ENCODE measurements at regions not wholly inside any gene's neighbourhood (a gene's known extent, or its start where the extent isn't known, plus 50 kb on each side); places are given as distances from the start of the nearest gene placed in this dataset.

DNA sequence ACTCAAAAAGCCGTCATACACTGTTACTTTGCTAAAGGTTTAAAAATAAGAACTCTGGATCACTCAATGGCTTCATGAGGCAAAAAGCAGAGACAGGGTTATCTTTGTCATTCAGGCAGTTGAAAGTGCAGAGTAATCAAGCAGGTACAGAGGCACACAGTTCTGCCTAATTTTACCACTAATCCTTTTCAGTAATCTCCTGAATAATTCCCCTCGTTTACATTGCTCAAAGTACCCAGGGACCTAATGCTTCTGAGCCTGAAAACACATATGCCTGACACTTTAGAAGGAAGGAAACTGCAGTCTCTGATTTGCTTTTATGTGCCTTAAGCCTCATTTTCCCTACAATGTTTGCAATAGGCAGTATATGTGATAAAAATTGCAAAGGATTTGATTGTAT, 71.4 kb upstream of the TRAM1L1 start:
- H3K9me3 ChIP-seq (ENCODE audit: control insufficient read depth, low read length) = no peaks in the 10 kb centered on the region
- no peaks in the 10 kb centered on the region for H3K27me3 Mint-ChIP-seq (ENCODE audit: insufficient read depth)
- no peak for DNase-seq
- no peak overlapping the region for H3K4me3 Mint-ChIP-seq
- H3K4me1 ChIP-seq (ENCODE audit: control insufficient read depth, insufficient read depth, low read length) = no peaks in the 10 kb centered on the region
- no peaks in the 10 kb centered on the region for H3K36me3 Mint-ChIP-seq (ENCODE audit: low read depth)
- no peak overlapping the region for H3K27ac ChIP-seq (ENCODE audit: low read depth, low read length)
- no peaks in the 10 kb centered on the region for H3K36me3 ChIP-seq (ENCODE audit: control insufficient read depth, insufficient read depth, low read length)
- H3K27me3 ChIP-seq (ENCODE audit: control insufficient read depth, insufficient read depth, low read length, poor library complexity, severe bottlenecking) = no peaks in the 10 kb centered on the region
- TF ChIP-seq, protein P1, sequence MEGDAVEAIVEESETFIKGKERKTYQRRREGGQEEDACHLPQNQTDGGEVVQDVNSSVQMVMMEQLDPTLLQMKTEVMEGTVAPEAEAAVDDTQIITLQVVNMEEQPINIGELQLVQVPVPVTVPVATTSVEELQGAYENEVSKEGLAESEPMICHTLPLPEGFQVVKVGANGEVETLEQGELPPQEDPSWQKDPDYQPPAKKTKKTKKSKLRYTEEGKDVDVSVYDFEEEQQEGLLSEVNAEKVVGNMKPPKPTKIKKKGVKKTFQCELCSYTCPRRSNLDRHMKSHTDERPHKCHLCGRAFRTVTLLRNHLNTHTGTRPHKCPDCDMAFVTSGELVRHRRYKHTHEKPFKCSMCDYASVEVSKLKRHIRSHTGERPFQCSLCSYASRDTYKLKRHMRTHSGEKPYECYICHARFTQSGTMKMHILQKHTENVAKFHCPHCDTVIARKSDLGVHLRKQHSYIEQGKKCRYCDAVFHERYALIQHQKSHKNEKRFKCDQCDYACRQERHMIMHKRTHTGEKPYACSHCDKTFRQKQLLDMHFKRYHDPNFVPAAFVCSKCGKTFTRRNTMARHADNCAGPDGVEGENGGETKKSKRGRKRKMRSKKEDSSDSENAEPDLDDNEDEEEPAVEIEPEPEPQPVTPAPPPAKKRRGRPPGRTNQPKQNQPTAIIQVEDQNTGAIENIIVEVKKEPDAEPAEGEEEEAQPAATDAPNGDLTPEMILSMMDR (conservative IDR thresholded peaks at IDR 0.05) = no peak
- no peak overlapping the region for H3K9ac ChIP-seq (ENCODE audit: extremely low read depth, low read length, poor library complexity, severe bottlenecking)
- no peak overlapping the region for H3K4me3 ChIP-seq (ENCODE audit: low read length)
- H3K27ac Mint-ChIP-seq = no peak overlapping the region
- peaks cover 6% of the 10 kb centered on the region for H3K9me3 Mint-ChIP-seq
- H3K4me1 Mint-ChIP-seq = peaks cover 7% of the 10 kb centered on the region
- 53 to 100% methylated on average over 1 to 2 of the region's 2 CpGs for WGBS, 2 experiments (ENCODE audit: insufficient coverage in 1 of 2, insufficient read length in 1 of 2)

DNA sequence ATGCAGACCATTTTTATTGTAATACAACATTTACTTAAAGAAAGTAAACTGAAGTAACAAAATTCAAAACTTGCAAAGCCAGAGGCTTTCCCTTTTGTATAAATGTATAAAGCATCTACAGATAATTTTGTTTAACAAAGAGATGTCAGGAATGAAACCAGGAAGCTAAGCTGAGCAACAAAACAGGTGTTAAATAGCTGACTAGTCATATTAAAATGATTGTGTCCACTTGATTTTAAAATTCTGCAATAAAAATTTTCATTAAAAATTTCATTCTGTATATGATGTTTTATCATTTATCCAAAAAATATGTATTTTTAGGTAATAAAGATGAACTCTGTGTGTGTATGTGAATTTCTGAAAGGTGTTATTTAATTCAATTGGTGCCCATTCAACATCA, 72.0 kb upstream of the TRAM1L1 start:
- Mint-ChIP-seq H3K9me3 (peaks cover under 1% of the 10 kb centered on the region), H3K4me3 (no peak overlapping the region), H3K36me3 (ENCODE audit: low read depth) (no peaks in the 10 kb centered on the region), H3K27ac (no peak overlapping the region), H3K4me1 (peaks cover 7% of the 10 kb centered on the region), H3K27me3 (ENCODE audit: insufficient read depth) (no peaks in the 10 kb centered on the region)
- Histone ChIP-seq H3K27me3 (ENCODE audit: control insufficient read depth, insufficient read depth, low read length, poor library complexity, severe bottlenecking) (no peaks in the 10 kb centered on the region), H3K9me3 (ENCODE audit: control insufficient read depth, low read length) (no peaks in the 10 kb centered on the region), H3K36me3 (ENCODE audit: control insufficient read depth, insufficient read depth, low read length) (no peaks in the 10 kb centered on the region), H3K9ac (ENCODE audit: extremely low read depth, low read length, poor library complexity, severe bottlenecking) (no peak overlapping the region), H3K27ac (ENCODE audit: low read depth, low read length) (no peak overlapping the region), H3K4me1 (ENCODE audit: control insufficient read depth, insufficient read depth, low read length) (no peaks in the 10 kb centered on the region), H3K4me3 (ENCODE audit: low read length) (no peak overlapping the region)
- TF ChIP-seq, protein P1 (conservative IDR thresholded peaks at IDR 0.05) = no peak
- DNase-seq = no peak

DNA sequence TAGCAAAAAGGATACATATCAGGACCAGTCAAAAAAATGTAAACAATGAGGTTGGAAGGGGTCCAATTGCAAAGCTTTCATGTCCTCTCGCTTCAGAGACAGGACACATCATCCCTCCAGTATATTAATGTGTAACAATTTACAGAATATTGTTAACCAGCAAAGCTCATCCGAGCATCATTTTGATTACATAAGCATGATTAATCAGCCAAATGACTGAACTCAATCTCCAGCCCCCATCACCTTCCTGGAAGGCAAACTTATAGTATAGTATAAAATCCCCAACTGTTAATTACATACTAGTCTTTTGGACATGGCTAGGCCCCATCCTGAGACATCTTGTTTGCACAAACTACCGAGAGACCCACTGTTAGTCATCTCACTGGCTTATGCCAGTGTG, 77.6 kb upstream of the TRAM1L1 start:
- H3K9me3 ChIP-seq (ENCODE audit: control insufficient read depth, low read length) = no peaks in the 10 kb centered on the region
- no peaks in the 10 kb centered on the region for H3K36me3 Mint-ChIP-seq (ENCODE audit: low read depth)
- no peaks in the 10 kb centered on the region for H3K9me3 Mint-ChIP-seq
- H3K4me3 Mint-ChIP-seq = no peak overlapping the region
- H3K9ac ChIP-seq (ENCODE audit: extremely low read depth, low read length, poor library complexity, severe bottlenecking) = no peak overlapping the region
- no peaks in the 10 kb centered on the region for H3K27me3 ChIP-seq (ENCODE audit: control insufficient read depth, insufficient read depth, low read length, poor library complexity, severe bottlenecking)
- no peak overlapping the region for H3K27ac Mint-ChIP-seq
- WGBS, 2 experiments (ENCODE audit: insufficient coverage in 1 of 2, insufficient read length in 1 of 2) = 93 to 100% methylated on average over 1 to 3 of the region's 3 CpGs
- H3K4me1 ChIP-seq (ENCODE audit: control insufficient read depth, insufficient read depth, low read length) = peaks cover 8% of the 10 kb centered on the region
- H3K36me3 ChIP-seq (ENCODE audit: control insufficient read depth, insufficient read depth, low read length) = no peaks in the 10 kb centered on the region
- TF ChIP-seq, protein P1 (conservative IDR thresholded peaks at IDR 0.05) = no peak
- no peak overlapping the region for H3K27ac ChIP-seq (ENCODE audit: low read depth, low read length)
- H3K4me1 Mint-ChIP-seq = peaks cover 14% of the 10 kb centered on the region
- no peak for DNase-seq
- H3K27me3 Mint-ChIP-seq (ENCODE audit: insufficient read depth) = no peaks in the 10 kb centered on the region
- H3K4me3 ChIP-seq (ENCODE audit: low read length) = no peak overlapping the region
